Neural progenitor cell (in vitro differentiated cells): ENCODE measurements at regions not wholly inside any gene's neighbourhood (a gene's known extent, or its start where the extent isn't known, plus 50 kb on each side); places are given as distances from the start of the nearest gene placed in this dataset.

ENCODE experiments used
- DNase-seq: peaks from one replicate; pipeline ENCODE4 v3.0.0-alpha.2; 2016; ENCODE audit warnings: low spot score
- H2AFZ ChIP-seq: fragments of 200-600 bp; sonication (generic); replicated peaks from 2 replicates; pipeline ENCODE4 v1.6.1; 2016; ENCODE audit warnings: antibody characterized with exemption
- H3F3A ChIP-seq: fragments of 200-600 bp; sonication (generic); 2 replicates; pipeline ENCODE4 v1.6.1; 2016; ENCODE audit warnings: antibody characterized with exemption, low read depth
- H3K27ac ChIP-seq: fragments of 200-600 bp; sonication (generic); 2 replicates; pipeline ENCODE4 v1.5.1; 2016; ENCODE audit warnings: mild to moderate bottlenecking
- H3K27me3 ChIP-seq: fragments of 200-600 bp; sonication (generic); 2 replicates; pipeline ENCODE4 v1.6.1; 2016; ENCODE audit warnings: mild to moderate bottlenecking, moderate library complexity
- H3K36me3 ChIP-seq: fragments of 200-600 bp; sonication (generic); 2 replicates; pipeline ENCODE4 v1.5.1; 2016
- H3K4me1 ChIP-seq: fragments of 200-600 bp; sonication (generic); 2 replicates; pipeline ENCODE4 v1.6.1; 2016; ENCODE audit warnings: mixed run types
- H3K4me2 ChIP-seq: fragments of 200-600 bp; sonication (generic); 2 replicates; pipeline ENCODE4 v1.6.1; 2016
- H3K4me3 ChIP-seq: fragments of 200-600 bp; sonication (generic); 2 replicates; pipeline ENCODE4 v1.5.1; 2016
- H3K79me2 ChIP-seq: fragments of 200-600 bp; sonication (generic); 2 replicates; pipeline ENCODE4 v1.6.1; 2016; ENCODE audit warnings: low read depth
- H3K9ac ChIP-seq: fragments of 200-600 bp; sonication (generic); 2 replicates; pipeline ENCODE4 v1.6.1; 2016
- H3K9me3 ChIP-seq: fragments of 200-600 bp; sonication (generic); 2 replicates; pipeline ENCODE4 v1.5.1; 2016; ENCODE audit warnings: low read depth
- H4K20me1 ChIP-seq: fragments of 200-600 bp; sonication (generic); 2 replicates; pipeline ENCODE4 v1.6.1; 2016; ENCODE audit warnings: low read depth
- H3K27ac Mint-ChIP-seq: 3 replicates; pipeline ENCODE4 v1.8.0; 2021; ENCODE audit warnings: mixed read lengths
- H3K27me3 Mint-ChIP-seq: 2 replicates; pipeline ENCODE4 v1.8.0; 2022; ENCODE audit warnings: low read depth, mild to moderate bottlenecking, inconsistent platforms, moderate library complexity, mixed read lengths; ENCODE audit not compliant: insufficient read depth
- H3K36me3 Mint-ChIP-seq: 3 replicates; pipeline ENCODE4 v1.8.0; 2021; ENCODE audit warnings: mixed read lengths
- H3K4me1 Mint-ChIP-seq: 3 replicates; pipeline ENCODE4 v1.8.0; 2021; ENCODE audit warnings: mixed read lengths
- H3K4me3 Mint-ChIP-seq: 3 replicates; pipeline ENCODE4 v1.8.0; 2021; ENCODE audit warnings: mild to moderate bottlenecking, moderate library complexity, mixed read lengths
- H3K9me3 Mint-ChIP-seq: 3 replicates; pipeline ENCODE4 v1.8.0; 2020; ENCODE audit warnings: mixed read lengths
- EZH2 ChIP-seq: fragments of 200-600 bp; sonication (generic); IDR thresholded peaks from 2 replicates; pipeline ENCODE4 v1.6.1; 2017; ENCODE audit warnings: antibody characterized with exemption, mild to moderate bottlenecking, moderate library complexity
- EZH2phosphoT487 ChIP-seq: fragments of 200-600 bp; sonication (generic); IDR thresholded peaks from 2 replicates; pipeline ENCODE4 v1.6.1; 2017; ENCODE audit warnings: antibody characterized with exemption
- TF ChIP-seq, protein P1 (sequence below): fragments of 200-600 bp; sonication (generic); IDR thresholded peaks from 2 replicates; pipeline ENCODE4 v1.5.1; 2017; ENCODE audit warnings: antibody characterized with exemption, mild to moderate bottlenecking

DNA sequence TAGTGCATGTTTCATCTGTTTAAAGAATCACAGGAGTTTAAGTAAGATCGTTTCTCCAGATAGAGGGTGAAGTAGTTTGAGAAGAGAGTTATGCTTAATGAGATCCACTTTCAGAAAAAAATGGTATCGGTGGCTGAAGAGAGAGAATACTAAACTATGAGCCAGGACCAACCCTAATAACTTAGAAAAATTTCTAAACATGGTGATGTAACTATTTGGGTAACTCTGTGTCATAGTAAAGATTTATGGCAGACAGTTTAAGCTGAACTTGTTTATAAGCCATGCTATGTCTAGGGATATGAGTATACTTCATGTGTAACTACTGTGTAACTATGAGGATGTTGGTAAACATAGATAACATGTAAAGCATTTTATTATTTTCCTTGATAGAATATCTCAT is 489.5 kb downstream of the KCNJ2 start:
- H3K4me2 ChIP-seq: no peak overlapping the region
- Mint-ChIP-seq H3K9me3 (no peaks in the 10 kb centered on the region), H3K36me3 (no peaks in the 10 kb centered on the region), H3K27ac (peak overlapping the region; percentile 13), H3K27me3 (no peaks in the 10 kb centered on the region), H3K4me1 (peaks cover 52% of the 10 kb centered on the region), H3K4me3 (no peak overlapping the region)
- TF ChIP-seq, protein P1, sequence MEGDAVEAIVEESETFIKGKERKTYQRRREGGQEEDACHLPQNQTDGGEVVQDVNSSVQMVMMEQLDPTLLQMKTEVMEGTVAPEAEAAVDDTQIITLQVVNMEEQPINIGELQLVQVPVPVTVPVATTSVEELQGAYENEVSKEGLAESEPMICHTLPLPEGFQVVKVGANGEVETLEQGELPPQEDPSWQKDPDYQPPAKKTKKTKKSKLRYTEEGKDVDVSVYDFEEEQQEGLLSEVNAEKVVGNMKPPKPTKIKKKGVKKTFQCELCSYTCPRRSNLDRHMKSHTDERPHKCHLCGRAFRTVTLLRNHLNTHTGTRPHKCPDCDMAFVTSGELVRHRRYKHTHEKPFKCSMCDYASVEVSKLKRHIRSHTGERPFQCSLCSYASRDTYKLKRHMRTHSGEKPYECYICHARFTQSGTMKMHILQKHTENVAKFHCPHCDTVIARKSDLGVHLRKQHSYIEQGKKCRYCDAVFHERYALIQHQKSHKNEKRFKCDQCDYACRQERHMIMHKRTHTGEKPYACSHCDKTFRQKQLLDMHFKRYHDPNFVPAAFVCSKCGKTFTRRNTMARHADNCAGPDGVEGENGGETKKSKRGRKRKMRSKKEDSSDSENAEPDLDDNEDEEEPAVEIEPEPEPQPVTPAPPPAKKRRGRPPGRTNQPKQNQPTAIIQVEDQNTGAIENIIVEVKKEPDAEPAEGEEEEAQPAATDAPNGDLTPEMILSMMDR: no peak
- TF ChIP-seq EZH2 (no peak), EZH2phosphoT487 (no peak)
- no peak overlapping the region for H2AFZ ChIP-seq
- no peaks in the 10 kb centered on the region for H3K36me3 ChIP-seq
- DNase-seq: no peak
- H3K9ac ChIP-seq: no peak overlapping the region
- H3K9me3 ChIP-seq: no peaks in the 10 kb centered on the region
- H3K27ac ChIP-seq: no peak overlapping the region
- H3K79me2 ChIP-seq: no peaks in the 10 kb centered on the region
- H3K4me1 ChIP-seq: no peaks in the 10 kb centered on the region
- no peaks in the 10 kb centered on the region for H4K20me1 ChIP-seq
- H3K27me3 ChIP-seq: no peaks in the 10 kb centered on the region
- no peak overlapping the region for H3K4me3 ChIP-seq
- H3F3A ChIP-seq: no peaks in the 10 kb centered on the region

DNA sequence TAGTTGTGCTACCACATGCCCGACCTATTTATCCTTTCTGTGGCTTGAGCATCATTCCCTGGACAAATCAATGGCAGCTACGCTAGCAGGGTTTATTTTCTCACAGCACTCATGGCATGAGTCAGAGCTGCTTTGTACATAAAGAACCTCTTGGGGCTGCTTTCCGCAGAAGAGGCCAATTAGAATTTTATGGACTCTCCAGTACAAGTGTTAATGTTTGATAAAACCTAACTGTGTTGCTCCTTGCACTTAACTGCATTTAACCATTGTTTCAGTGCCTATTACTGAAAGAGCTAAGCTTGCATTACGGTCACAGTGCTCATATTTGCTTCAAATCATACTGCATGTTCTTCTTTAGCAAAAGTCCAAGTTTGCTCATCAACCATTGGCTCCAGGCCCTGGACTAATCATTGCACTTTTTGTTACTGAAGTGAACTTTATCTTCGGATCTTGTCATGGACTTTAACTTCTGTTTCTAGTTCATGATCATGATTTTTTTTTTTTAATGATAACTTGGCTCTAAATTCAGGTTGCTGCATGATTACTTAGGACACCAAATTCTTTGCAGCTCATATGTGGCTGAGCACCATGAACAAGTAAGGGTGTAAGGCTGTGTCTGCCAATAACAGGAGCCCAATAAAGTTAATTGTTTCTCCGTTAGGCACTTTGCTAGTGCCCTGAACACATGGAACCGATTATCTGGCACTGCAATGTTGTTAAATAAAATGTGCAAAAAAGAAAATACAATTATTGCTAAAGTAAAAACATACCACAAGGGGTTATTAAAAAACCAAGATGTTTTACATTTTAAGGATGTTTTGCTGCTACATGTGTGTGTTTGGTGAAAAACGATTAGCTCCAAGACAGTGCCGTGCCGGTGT is 492.2 kb downstream of the KCNJ2 start:
- Histone ChIP-seq H3F3A (no peaks in the 10 kb centered on the region), H4K20me1 (no peaks in the 10 kb centered on the region), H3K4me1 (no peaks in the 10 kb centered on the region), H3K27me3 (no peaks in the 10 kb centered on the region), H3K4me3 (no peak overlapping the region), H2AFZ (no peak overlapping the region), H3K9me3 (no peaks in the 10 kb centered on the region), H3K4me2 (no peak overlapping the region), H3K9ac (no peak overlapping the region), H3K27ac (no peak overlapping the region), H3K36me3 (no peaks in the 10 kb centered on the region), H3K79me2 (no peaks in the 10 kb centered on the region)
- H3K4me1 Mint-ChIP-seq: peaks cover 30% of the 10 kb centered on the region
- no peak for DNase-seq
- H3K4me3 Mint-ChIP-seq: no peak overlapping the region
- no peak overlapping the region for H3K27ac Mint-ChIP-seq
- no peaks in the 10 kb centered on the region for H3K9me3 Mint-ChIP-seq
- no peaks in the 10 kb centered on the region for H3K36me3 Mint-ChIP-seq
- H3K27me3 Mint-ChIP-seq: no peaks in the 10 kb centered on the region
- TF ChIP-seq EZH2phosphoT487 (no peak), EZH2 (no peak)
- TF ChIP-seq, protein P1: no peak

DNA sequence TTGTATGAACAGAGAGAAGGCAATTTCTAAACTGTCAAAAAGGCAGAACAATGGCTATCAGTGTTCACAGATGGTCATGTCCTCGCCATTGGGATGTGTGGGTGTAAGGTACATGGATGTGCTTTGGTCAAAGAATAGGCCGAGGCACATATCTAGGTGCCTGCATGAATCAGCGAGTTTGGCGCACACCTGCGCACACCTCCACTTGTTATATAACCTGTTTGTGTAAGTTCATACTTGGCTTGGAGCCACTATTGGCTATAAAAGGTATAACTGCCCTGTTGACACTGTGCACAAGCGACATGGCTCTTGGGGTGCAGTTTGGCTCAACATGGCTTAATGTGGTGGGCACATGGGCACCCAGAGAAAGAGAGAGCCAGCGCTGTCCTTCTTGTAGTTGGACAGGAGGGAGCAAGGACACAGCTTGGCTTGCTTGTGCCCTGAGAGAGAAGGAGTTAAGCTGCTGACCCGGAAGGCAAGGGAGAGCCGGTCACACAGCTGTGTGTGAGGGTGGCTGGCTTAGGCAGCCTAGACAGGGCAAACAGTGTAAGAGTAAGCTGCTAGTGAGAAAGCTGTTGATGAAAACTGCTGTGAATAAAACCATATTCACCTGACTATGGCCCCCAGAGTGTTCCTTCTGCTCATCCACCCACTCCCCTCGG is 499.1 kb downstream of the KCNJ2 start:
- no peak overlapping the region for H3K4me2 ChIP-seq
- Mint-ChIP-seq H3K27me3 (no peaks in the 10 kb centered on the region), H3K4me3 (no peak overlapping the region), H3K9me3 (peaks cover 2% of the 10 kb centered on the region), H3K36me3 (no peaks in the 10 kb centered on the region), H3K27ac (peak overlapping the region; percentile 82), H3K4me1 (peaks cover 3% of the 10 kb centered on the region)
- no peak overlapping the region for H2AFZ ChIP-seq
- no peak overlapping the region for H3K9ac ChIP-seq
- H4K20me1 ChIP-seq: no peaks in the 10 kb centered on the region
- H3K36me3 ChIP-seq: no peaks in the 10 kb centered on the region
- H3K4me1 ChIP-seq: no peaks in the 10 kb centered on the region
- H3K79me2 ChIP-seq: no peaks in the 10 kb centered on the region
- no peak overlapping the region for H3K4me3 ChIP-seq
- no peaks in the 10 kb centered on the region for H3K27me3 ChIP-seq
- H3K27ac ChIP-seq: no peak overlapping the region
- H3F3A ChIP-seq: no peaks in the 10 kb centered on the region
- no peaks in the 10 kb centered on the region for H3K9me3 ChIP-seq
- TF ChIP-seq EZH2phosphoT487 (no peak), EZH2 (no peak)
- TF ChIP-seq, protein P1: no peak
- DNase-seq: peak; percentile 7
